Amniotic epithelial cell (primary cell): ENCODE measurements at regions not wholly inside any gene's neighbourhood (a gene's known extent, or its start where the extent isn't known, plus 50 kb on each side); places are given as distances from the start of the nearest gene placed in this dataset.
A peak's percentile ranks its signal among the peaks of the same experiment; 100 is the strongest.
"Not testable (repeated sequence)": the region's sequence is repeated elsewhere in the genome, so short reads cannot be mapped to it uniquely, and the experiment has no call there.

ENCODE experiments used
- DNase-seq: peaks from one replicate; pipeline ENCODE4 v3.0.0-alpha.2; 2010; ENCODE audit warnings: low read depth

- DNase-seq = no peak
These were observed 353.3 kb upstream of the LRP1B start for GRCh38 chr2:142484111-142484510.

GRCh38 chr2:142483653-142484052 lies 352.8 kb upstream of the LRP1B start:
- DNase-seq = no peak

GRCh38 chr2:142478206-142478605 lies 347.4 kb upstream of the LRP1B start:
- no peak for DNase-seq

GRCh38 chr2:142472382-142472781 lies 341.6 kb upstream of the LRP1B start:
- peak; percentile 7 for DNase-seq

GRCh38 chr2:142467321-142467720 lies 336.5 kb upstream of the LRP1B start:
- DNase-seq = no peak

GRCh38 chr2:142463047-142463446 lies 332.2 kb upstream of the LRP1B start:
- DNase-seq = no peak

- peak; percentile 3 for DNase-seq
These were observed 331.5 kb upstream of the LRP1B start for GRCh38 chr2:142462306-142462705.

- DNase-seq = no peak
These were observed 314.8 kb upstream of the LRP1B start for GRCh38 chr2:142445551-142446072.

GRCh38 chr2:142445023-142445422 lies 314.2 kb upstream of the LRP1B start:
- DNase-seq = no peak

GRCh38 chr2:142435847-142436246 lies 305.0 kb upstream of the LRP1B start:
- DNase-seq = no peak

- DNase-seq = no peak
These were observed 295.2 kb upstream of the LRP1B start for GRCh38 chr2:142426064-142426463.

- no peak for DNase-seq
These were observed 294.7 kb upstream of the LRP1B start for GRCh38 chr2:142425551-142425950.

GRCh38 chr2:142423603-142424002 lies 292.8 kb upstream of the LRP1B start:
- DNase-seq = no peak

GRCh38 chr2:142422769-142423168 lies 292.0 kb upstream of the LRP1B start:
- DNase-seq = no peak

- no peak for DNase-seq
These were observed 291.2 kb upstream of the LRP1B start for GRCh38 chr2:142422041-142422440.

GRCh38 chr2:142418699-142419098 lies 287.9 kb upstream of the LRP1B start:
- not testable (repeated sequence) for DNase-seq

GRCh38 chr2:142416996-142417395 lies 286.2 kb upstream of the LRP1B start:
- no peak for DNase-seq

GRCh38 chr2:142415461-142415860 lies 284.6 kb upstream of the LRP1B start:
- DNase-seq = peak; percentile 9

- no peak for DNase-seq
These were observed 267.4 kb upstream of the LRP1B start for GRCh38 chr2:142398212-142398611.

- peak; percentile 8 for DNase-seq
These were observed 264.5 kb upstream of the LRP1B start for GRCh38 chr2:142395291-142395690.

- no peak for DNase-seq
These were observed 249.6 kb upstream of the LRP1B start for GRCh38 chr2:142380372-142380771.

GRCh38 chr2:142362069-142362468 lies 231.3 kb upstream of the LRP1B start:
- DNase-seq = not testable (repeated sequence)

GRCh38 chr2:142347751-142348150 lies 216.9 kb upstream of the LRP1B start:
- peak; percentile 1 for DNase-seq

- DNase-seq = no peak
These were observed 208.4 kb upstream of the LRP1B start for GRCh38 chr2:142339261-142339660.

GRCh38 chr2:142332196-142332595 lies 201.4 kb upstream of the LRP1B start:
- no peak for DNase-seq
